Spleen (tissue), 11 donors: ENCODE measurements at regions not wholly inside any gene's neighbourhood (a gene's known extent, or its start where the extent isn't known, plus 50 kb on each side); places are given as distances from the start of the nearest gene placed in this dataset.

Experiments
- DNase-seq: peaks from one replicate; pipeline ENCODE4 v3.0.0-alpha.2; 2020
- H3K27ac ChIP-seq, 8 donors: fragments of 200-600 bp; sonication (generic) in 7 of 8; 1 replicate in 4 of 8; 2 replicates in 4 of 8; pipeline versions ENCODE4 v1.5.0 to v1.8.0; 2016 to 2021; ENCODE audit warnings: inconsistent platforms in 4 of 8, mild to moderate bottlenecking in 4 of 8, moderate library complexity in 1 of 8
- H3K27me3 ChIP-seq, 7 donors: fragments of 200-600 bp; sonication (generic) in 6 of 7; replicated peaks in 1 of 7; 1 replicate in 4 of 7; 2 replicates in 3 of 7; pipeline versions ENCODE4 v1.5.0 to v1.8.0; 2016 to 2021; ENCODE audit warnings: inconsistent platforms in 3 of 7, mild to moderate bottlenecking in 1 of 7
- H3K36me3 ChIP-seq, 6 donors: fragments of 200-600 bp; sonication (generic) in 5 of 6; 1 replicate in 4 of 6; 2 replicates in 2 of 6; pipeline versions ENCODE4 v1.5.0 to v1.8.0; 2016 to 2021; ENCODE audit warnings: inconsistent platforms in 2 of 6
- H3K4me1 ChIP-seq, 6 donors: fragments of 200-600 bp; sonication (generic) in 5 of 6; 1 replicate in 3 of 6; 2 replicates in 3 of 6; pipeline versions ENCODE4 v1.5.0 to v1.8.0; 2016 to 2021; ENCODE audit warnings: inconsistent platforms in 3 of 6
- H3K4me3 ChIP-seq, 8 donors: fragments of 200-600 bp; sonication (generic) in 7 of 8; 1 replicate in 4 of 8; 2 replicates in 4 of 8; pipeline versions ENCODE4 v1.5.0 to v1.8.0; 2016 to 2021; ENCODE audit warnings: inconsistent platforms in 4 of 8, mild to moderate bottlenecking in 4 of 8, moderate library complexity in 2 of 8
- H3K9me3 ChIP-seq, 8 donors: fragments of 200-600 bp; sonication (generic) in 7 of 8; 1 replicate in 4 of 8; 2 replicates in 4 of 8; pipeline versions ENCODE4 v1.5.0 to v1.8.0; 2016 to 2021; ENCODE audit warnings: inconsistent platforms in 4 of 8
- POLR2A ChIP-seq, 3 donors: fragments of 450-650 bp; IDR thresholded peaks; one replicate each; pipeline ENCODE4 v1.5.1; 2017; ENCODE audit warnings: antibody characterized with exemption in 3 of 3, mild to moderate bottlenecking in 1 of 3
- POLR2AphosphoS5 ChIP-seq, 3 donors: sonication (generic); formaldehyde crosslinking; IDR thresholded peaks; one replicate each; pipeline ENCODE4 v1.5.1; 2017; ENCODE audit warnings: antibody characterized with exemption in 3 of 3
- WGBS, 5 donors: extraction: QIAGEN DNeasy Blood & Tissue Kit in 3 of 5; methylation state at CpG; one replicate each; pipeline versions ENCODE4 v1.1.5 to v1.1.7; 2013 to 2018; 5-methylcytosine and 5-hydroxymethylcytosine counted together
- intact Hi-C: fragments of 100-400 bp; cut with DNase I; formaldehyde crosslinking; loops from one replicate; pipeline ENCODE4 v1.15.0; 2023; ENCODE audit warnings: low total_unique reads
- small RNA-seq, 4 donors: library from RNA; depleted of rRNA; stranded (forward); fragments of <200 nt; gene quantifications; one replicate each; pipeline ENCODE3, GENCODE V24; 2016
- TF ChIP-seq, protein P1 (sequence below), 11 experiments: fragments of 200-600 bp in 7 of 11; fragments of 450-650 bp in 4 of 11; sonication (generic) in 4 of 11; IDR thresholded peaks in 8 of 11; conservative IDR thresholded peaks in 3 of 11; 1 replicate in 7 of 11; 2 replicates in 4 of 11; pipeline versions ENCODE4 v1.4.0 to v1.8.0; 2016 to 2021; ENCODE audit warnings: antibody characterized with exemption in 11 of 11, inconsistent platforms in 4 of 11, mild to moderate bottlenecking in 1 of 11
- donor health status: healthy with polysubstance abuse.
- donor health status: DM: no; HTN: no; CAD: no; lungs with moderate emphysema.
- donor health status: DM: no; HTN: no; CAD: no.
- donor health status: Bipolar disorder and iron deficiency.
- donor health status: healthy.
- donor health status: DM: no; HTN: no; CAD: no.
- donor health status: DM: yes; HTN: yes; CAD: no.

DNA sequence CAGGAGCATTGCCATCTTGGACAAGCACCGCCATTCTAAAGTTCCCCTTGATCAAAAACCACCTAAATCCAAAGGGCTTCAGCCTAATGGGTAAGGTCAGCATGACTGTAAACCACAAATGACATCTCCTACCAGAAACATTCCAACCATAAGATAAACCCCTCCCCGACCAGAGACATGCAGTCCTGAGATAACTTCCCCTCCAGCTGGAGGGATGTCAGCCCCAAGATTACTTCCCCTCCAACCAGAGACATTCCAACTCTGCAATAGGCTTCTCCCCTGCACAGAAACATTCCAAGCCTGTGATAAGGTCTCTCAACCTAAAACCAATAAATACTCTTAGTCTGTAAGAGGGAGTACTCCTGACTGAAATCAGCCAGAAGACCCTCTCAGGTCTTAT is 62.7 kb upstream of the DNAJC19 start:
- WGBS, 5 donors: 60 to 66% (median 61%) methylated on average over 2 of the region's 2 CpGs
- H3K27ac ChIP-seq: no peak overlapping the region
- H3K9me3 ChIP-seq: peaks cover 0 to 4% (median under 1%) of the 10 kb centered on the region in 8 donors
- no peak overlapping the region for H3K4me3 ChIP-seq
- DNase-seq: no peak
- H3K36me3 ChIP-seq: no peaks in the 10 kb centered on the region
- H3K4me1 ChIP-seq: no peaks in the 10 kb centered on the region
- TF ChIP-seq POLR2AphosphoS5 (IDR thresholded peaks at IDR 0.05): no peak
- TF ChIP-seq, protein P1, sequence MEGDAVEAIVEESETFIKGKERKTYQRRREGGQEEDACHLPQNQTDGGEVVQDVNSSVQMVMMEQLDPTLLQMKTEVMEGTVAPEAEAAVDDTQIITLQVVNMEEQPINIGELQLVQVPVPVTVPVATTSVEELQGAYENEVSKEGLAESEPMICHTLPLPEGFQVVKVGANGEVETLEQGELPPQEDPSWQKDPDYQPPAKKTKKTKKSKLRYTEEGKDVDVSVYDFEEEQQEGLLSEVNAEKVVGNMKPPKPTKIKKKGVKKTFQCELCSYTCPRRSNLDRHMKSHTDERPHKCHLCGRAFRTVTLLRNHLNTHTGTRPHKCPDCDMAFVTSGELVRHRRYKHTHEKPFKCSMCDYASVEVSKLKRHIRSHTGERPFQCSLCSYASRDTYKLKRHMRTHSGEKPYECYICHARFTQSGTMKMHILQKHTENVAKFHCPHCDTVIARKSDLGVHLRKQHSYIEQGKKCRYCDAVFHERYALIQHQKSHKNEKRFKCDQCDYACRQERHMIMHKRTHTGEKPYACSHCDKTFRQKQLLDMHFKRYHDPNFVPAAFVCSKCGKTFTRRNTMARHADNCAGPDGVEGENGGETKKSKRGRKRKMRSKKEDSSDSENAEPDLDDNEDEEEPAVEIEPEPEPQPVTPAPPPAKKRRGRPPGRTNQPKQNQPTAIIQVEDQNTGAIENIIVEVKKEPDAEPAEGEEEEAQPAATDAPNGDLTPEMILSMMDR (IDR thresholded peaks at IDR 0.05 in 8 of 11, conservative IDR thresholded peaks at IDR 0.05 in 3 of 11): no peak
- TF ChIP-seq POLR2A (IDR thresholded peaks at IDR 0.05): no peak
- H3K27me3 ChIP-seq: no peaks in the 10 kb centered on the region
- intact Hi-C loops: no loop called here

DNA sequence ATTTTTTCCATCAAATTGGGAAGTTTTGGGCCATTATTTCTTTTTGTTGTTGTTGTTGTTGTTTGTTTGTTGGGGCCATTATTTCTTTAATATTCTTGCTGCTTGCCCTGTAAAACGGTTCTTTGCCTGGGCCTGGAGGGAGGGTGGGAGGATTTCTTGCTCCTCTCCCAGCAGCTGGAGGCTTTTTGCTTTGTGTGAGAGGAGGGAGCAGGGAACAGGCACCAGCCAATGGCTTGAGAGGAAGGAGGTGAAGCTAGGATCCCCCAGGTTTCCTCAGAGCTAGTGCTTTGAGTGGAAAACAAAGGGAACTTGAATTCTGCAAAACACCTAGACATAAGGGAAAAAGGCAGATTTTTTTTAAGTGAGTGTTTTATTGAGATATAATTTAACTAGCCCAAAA is 61.2 kb upstream of the DNAJC19 start:
- Histone ChIP-seq H3K27ac (no peak overlapping the region), H3K36me3 (no peaks in the 10 kb centered on the region), H3K4me1 (no peaks in the 10 kb centered on the region), H3K9me3 (peaks cover 0 to 19% (median 13%) of the 10 kb centered on the region in 8 donors), H3K27me3 (no peaks in the 10 kb centered on the region), H3K4me3 (no peak overlapping the region)
- intact Hi-C loops: no loop called here
- no peak for DNase-seq
- TF ChIP-seq POLR2A (IDR thresholded peaks at IDR 0.05) (no peak), POLR2AphosphoS5 (IDR thresholded peaks at IDR 0.05) (no peak)
- WGBS, 5 donors: 0 to 9% (median 2%) methylated on average over 1 of the region's 1 CpG

DNA sequence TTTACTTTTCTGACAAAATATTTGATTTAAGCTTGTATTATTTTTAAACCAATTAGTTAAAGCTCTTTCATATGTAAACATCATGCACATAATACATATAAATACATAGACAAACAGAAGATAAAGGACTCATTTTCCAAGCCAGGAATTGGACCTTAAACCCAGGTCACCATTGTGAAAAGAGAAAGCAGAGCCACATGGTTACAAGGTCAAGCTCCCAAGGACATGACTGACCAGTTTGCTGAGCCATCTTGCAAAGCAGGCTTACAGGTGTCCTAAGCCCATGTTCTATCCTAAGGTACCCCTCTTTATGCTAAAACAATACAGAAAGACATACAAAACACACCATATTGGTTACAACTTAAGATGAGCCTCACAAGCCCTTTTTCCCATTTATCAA is 50.5 kb upstream of the DNAJC19 start:
- no peak overlapping the region for H3K4me3 ChIP-seq
- no peaks in the 10 kb centered on the region for H3K27me3 ChIP-seq
- H3K4me1 ChIP-seq: no peaks in the 10 kb centered on the region
- no peaks in the 10 kb centered on the region for H3K36me3 ChIP-seq
- no peak for TF ChIP-seq POLR2A (IDR thresholded peaks at IDR 0.05)
- no peak for TF ChIP-seq POLR2AphosphoS5 (IDR thresholded peaks at IDR 0.05)
- TF ChIP-seq, protein P1 (IDR thresholded peaks at IDR 0.05 in 8 of 11, conservative IDR thresholded peaks at IDR 0.05 in 3 of 11): no peak
- intact Hi-C loops: no loop called here
- H3K27ac ChIP-seq: no peak overlapping the region
- no peak for DNase-seq
- H3K9me3 ChIP-seq: peaks cover 0 to 47% (median 20%) of the 10 kb centered on the region in 8 donors

Small RNA genes in the stretch of these regions (small RNA-seq; reads per million reads assigned to genes)
- gene AC083904.1: 0 reads per million in 4 donors
- 0 to 0.89 (median 0.24) reads per million in 4 donors for gene RNU6-4P
